Mesodermal cell (in vitro differentiated cells): ENCODE measurements at regions not wholly inside any gene's neighbourhood (a gene's known extent, or its start where the extent isn't known, plus 50 kb on each side); places are given as distances from the start of the nearest gene placed in this dataset.

Experiments
- H3K27ac ChIP-seq: 2 replicates; pipeline ENCODE4 v1.7.0; 2013; ENCODE audit warnings: mild to moderate bottlenecking, low read depth, low read length, moderate library complexity; ENCODE audit not compliant: severe bottlenecking
- H3K36me3 ChIP-seq: 2 replicates; pipeline ENCODE4 v1.7.1; 2013; ENCODE audit warnings: mild to moderate bottlenecking, low read length, moderate library complexity; ENCODE audit not compliant: control insufficient read depth, insufficient read depth
- H3K4me1 ChIP-seq: one replicate; pipeline ENCODE4 v1.7.1; 2013; ENCODE audit warnings: mild to moderate bottlenecking, low read length; ENCODE audit not compliant: insufficient read depth, control insufficient read depth, poor library complexity, severe bottlenecking
- H3K4me3 ChIP-seq: 2 replicates; pipeline ENCODE4 v1.7.0; 2013; ENCODE audit warnings: low read length, control low read depth, mild to moderate bottlenecking; ENCODE audit not compliant: insufficient read depth, poor library complexity, severe bottlenecking; ENCODE audit errors: extremely low read depth
- H3K9me3 ChIP-seq: 2 replicates; pipeline ENCODE4 v1.7.1; 2013; ENCODE audit warnings: mild to moderate bottlenecking, low read length, moderate library complexity; ENCODE audit not compliant: control insufficient read depth
- WGBS, 2 experiments: methylation state at CpG; one replicate each; pipeline ENCODE4 v1.1.5; 2013; ENCODE audit warnings: missing lambda C conversion rate in 2 of 2; ENCODE audit not compliant: insufficient coverage in 2 of 2; 5-methylcytosine and 5-hydroxymethylcytosine counted together

DNA sequence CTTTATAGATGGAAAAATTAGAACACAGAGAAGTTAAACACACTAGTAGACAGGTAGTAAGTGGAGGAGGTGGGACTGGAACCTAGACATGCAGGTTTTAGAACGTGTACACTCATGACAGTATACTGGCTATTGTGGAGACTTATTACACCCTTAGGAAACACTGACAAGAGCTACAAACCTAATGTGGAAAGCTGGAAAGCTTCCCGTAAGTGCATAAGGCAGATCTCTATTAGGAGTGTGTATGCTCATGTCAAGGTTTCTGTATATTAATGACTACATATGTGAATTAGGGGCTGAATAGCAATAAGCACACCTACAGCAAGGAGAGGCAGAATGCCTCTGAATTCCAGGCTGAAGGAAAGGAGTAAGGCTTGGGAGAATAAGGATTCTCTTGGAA, 82.6 kb upstream of the SLC24A5 start:
- no peaks in the 10 kb centered on the region for H3K9me3 ChIP-seq
- WGBS, 2 experiments: 100% methylated on average over 1 of the region's 2 CpGs; no CpG with 5 or more reads in 1 of the 2 experiments
- peaks cover 5% of the 10 kb centered on the region for H3K4me1 ChIP-seq

DNA sequence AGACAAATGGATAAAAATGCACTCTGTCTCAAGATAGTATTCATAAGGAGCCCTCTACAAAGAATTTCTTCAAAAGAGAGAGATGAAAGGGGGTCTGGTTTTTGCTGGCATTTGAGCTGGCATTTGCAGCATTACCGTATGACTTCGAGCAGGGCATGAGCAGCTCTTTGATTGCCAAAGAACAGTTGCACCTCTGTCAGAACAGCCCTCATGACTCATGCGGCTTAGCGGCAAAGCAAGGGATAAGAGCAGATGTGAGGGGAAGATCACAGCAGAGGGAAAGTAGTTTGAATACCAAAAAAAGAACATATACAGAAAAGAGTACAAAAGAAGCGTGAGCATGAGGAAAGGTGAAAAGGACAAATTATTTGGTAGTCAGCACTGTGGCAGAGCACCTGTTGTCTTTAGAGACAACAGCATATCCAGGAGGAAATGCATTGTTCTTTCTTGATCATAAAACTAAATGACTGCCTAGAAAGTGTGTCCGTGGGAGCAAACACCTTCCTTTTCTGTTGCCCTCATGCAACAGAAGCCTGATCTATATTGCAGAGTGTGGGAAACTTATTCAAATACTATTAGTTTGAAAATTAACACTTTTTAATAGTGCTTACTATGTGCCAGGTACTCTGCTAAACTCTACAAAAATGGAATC, 80.5 kb upstream of the SLC24A5 start:
- no peaks in the 10 kb centered on the region for H3K36me3 ChIP-seq
- H3K4me1 ChIP-seq: peaks cover 5% of the 10 kb centered on the region
- H3K27ac ChIP-seq: peak overlapping the region; percentile 31
- no peak overlapping the region for H3K4me3 ChIP-seq
- 61 to 73% methylated on average over 3 of the region's 6 CpGs for WGBS, 2 experiments
- H3K9me3 ChIP-seq: no peaks in the 10 kb centered on the region

More for the DNA sequence above, 82.6 kb upstream of the SLC24A5 start:
- Histone ChIP-seq H3K27ac (no peak overlapping the region), H3K36me3 (no peaks in the 10 kb centered on the region), H3K4me3 (no peak overlapping the region)

DNA sequence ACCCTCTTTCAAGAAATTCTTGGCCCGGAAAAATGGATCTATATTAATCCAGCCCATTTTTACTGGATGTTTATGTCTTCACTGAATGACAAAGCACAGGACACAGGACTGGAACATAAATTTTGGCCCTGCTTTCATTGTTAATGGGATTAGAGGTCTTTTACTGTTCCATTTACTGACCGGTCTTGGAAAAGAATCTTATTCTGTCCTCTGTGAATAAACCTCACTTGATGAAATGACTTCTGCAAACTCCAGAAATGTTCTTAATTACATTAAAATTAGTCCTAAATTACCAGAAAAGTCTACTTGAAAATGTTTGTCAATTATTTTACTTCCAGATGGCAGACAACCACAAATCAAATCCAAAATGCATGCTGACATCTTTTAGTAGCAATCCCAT, 79.3 kb upstream of the SLC24A5 start:
- Histone ChIP-seq H3K27ac (no peak overlapping the region), H3K9me3 (no peaks in the 10 kb centered on the region), H3K4me3 (no peak overlapping the region), H3K36me3 (no peaks in the 10 kb centered on the region), H3K4me1 (peaks cover 5% of the 10 kb centered on the region)
- WGBS, 2 experiments: 88 to 100% methylated on average over 1 to 2 of the region's 2 CpGs

DNA sequence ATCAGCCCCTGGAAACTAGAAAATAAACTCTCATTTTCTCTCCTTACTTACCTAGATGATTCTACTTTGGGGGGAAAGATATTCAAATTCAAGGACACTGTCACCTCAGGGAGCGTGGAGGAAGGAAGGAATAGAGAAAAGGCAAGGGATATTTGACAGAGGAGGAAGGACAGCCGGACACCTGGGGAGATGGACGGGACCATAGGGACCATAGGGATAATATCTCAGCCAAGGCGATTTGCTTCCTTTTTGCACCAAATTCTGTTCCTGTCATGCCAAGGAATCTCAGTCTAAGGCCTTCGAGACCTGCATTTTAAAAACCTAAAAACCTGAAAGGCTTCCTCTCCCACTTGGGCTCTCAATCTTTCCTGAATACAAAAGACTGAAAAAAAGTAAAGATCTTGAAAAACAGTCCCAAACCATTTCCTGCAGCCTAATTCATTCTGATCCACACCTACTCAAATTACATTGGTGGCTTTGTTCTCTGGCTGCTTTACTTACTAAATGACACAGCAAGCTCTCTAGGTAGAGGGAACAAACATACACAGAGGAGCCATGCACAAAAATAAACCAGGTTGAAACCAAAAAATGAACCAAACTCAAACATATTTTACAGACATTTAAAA, 73.9 kb upstream of the SLC24A5 start:
- H3K9me3 ChIP-seq: no peaks in the 10 kb centered on the region
- H3K36me3 ChIP-seq: no peaks in the 10 kb centered on the region
- H3K4me3 ChIP-seq: no peak overlapping the region
- H3K27ac ChIP-seq: peak overlapping the region; percentile 20
- no peaks in the 10 kb centered on the region for H3K4me1 ChIP-seq
- WGBS, 2 experiments: 49 to 59% methylated on average over 5 of the region's 5 CpGs

DNA sequence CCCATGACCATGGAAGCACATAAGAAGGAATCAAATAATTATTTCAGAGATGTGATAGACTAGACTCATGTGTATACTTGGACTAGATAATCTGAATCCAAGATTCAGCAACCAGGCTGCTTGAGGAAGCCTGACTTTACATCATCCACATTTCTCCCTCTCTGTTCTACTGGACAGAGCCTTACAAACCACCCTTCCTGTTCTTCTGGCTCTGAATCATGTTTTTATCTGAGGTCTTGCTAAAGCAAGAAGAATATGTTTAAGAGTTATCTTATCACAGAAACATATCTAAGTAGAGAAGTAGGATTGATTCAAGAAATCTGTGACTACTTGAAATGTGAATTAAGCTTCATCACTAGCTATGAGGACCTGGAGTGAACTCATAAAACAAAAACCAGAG, 71.1 kb upstream of the SLC24A5 start:
- no peaks in the 10 kb centered on the region for H3K36me3 ChIP-seq
- H3K9me3 ChIP-seq: no peaks in the 10 kb centered on the region
- H3K4me1 ChIP-seq: no peaks in the 10 kb centered on the region
- H3K27ac ChIP-seq: no peak overlapping the region
- H3K4me3 ChIP-seq: no peak overlapping the region

DNA sequence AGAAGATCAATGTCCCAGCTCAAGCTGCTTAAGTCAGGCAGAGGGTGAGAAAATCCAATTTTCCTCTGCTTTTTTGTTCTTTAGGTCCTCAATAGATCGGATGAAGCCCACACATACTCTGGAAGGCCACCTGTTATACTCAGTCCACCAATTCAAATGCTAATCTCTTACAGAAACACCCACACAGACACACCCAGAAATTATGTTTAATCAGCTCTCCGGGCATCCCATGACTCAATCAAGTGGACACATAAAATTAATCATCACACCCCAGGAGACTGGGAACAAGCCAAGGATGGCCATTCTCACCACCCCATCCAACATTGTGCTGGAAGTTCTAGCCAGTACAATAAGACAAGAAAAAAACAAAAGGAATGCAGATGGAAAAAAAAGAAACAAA, 67.8 kb upstream of the SLC24A5 start:
- no peaks in the 10 kb centered on the region for H3K9me3 ChIP-seq
- no peaks in the 10 kb centered on the region for H3K4me1 ChIP-seq
- H3K36me3 ChIP-seq: no peaks in the 10 kb centered on the region
- no peak overlapping the region for H3K4me3 ChIP-seq
- WGBS, 2 experiments: 75% methylated on average over 1 of the region's 2 CpGs; no CpG with 5 or more reads in 1 of the 2 experiments
- H3K27ac ChIP-seq: no peak overlapping the region

DNA sequence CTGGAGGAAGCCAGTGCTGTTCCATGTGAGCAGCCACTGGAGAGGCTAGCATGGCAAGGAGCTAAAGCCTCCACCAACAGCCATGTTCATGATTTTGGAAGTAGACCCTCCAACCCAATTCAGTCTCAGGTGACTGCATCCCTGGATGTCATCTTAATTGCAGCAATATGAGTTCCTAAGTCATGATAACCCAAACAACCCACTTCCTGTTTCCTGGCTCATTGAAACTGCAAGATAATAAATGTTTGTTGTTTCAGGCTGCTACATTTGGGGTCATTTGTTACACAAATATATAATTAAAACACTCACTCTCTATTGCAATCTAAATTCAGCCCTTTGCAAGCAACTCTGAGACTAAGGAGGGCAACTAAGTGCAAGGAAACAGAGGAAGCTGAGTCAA, 62.4 kb upstream of the SLC24A5 start:
- H3K27ac ChIP-seq: no peak overlapping the region
- no peaks in the 10 kb centered on the region for H3K9me3 ChIP-seq
- no peak overlapping the region for H3K4me3 ChIP-seq
- peaks cover 9% of the 10 kb centered on the region for H3K4me1 ChIP-seq
- no peaks in the 10 kb centered on the region for H3K36me3 ChIP-seq

DNA sequence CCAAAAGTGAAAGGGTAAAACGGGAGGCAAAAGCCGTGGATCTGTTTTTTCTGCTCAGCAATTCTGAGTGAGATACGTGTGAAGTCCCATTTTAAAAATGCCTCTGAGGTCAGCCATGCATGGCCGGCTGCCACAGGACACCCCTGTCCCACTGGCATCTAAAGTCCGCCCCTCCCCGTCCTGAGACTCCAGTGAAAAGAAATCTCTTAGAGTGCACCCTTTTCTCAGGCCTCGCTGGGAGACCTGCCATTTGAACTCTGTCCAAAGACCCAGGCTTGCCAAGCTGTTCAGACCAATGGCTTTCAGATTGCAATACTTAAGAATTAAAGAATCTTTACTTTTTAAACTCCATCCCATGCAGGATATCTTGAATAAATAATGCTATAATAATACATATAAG, 61.0 kb upstream of the SLC24A5 start:
- H3K4me1 ChIP-seq: peaks cover 9% of the 10 kb centered on the region
- H3K4me3 ChIP-seq: no peak overlapping the region
- H3K27ac ChIP-seq: no peak overlapping the region
- no peaks in the 10 kb centered on the region for H3K36me3 ChIP-seq
- WGBS, 2 experiments: 88 to 92% methylated on average over 6 of the region's 7 CpGs
- no peaks in the 10 kb centered on the region for H3K9me3 ChIP-seq

DNA sequence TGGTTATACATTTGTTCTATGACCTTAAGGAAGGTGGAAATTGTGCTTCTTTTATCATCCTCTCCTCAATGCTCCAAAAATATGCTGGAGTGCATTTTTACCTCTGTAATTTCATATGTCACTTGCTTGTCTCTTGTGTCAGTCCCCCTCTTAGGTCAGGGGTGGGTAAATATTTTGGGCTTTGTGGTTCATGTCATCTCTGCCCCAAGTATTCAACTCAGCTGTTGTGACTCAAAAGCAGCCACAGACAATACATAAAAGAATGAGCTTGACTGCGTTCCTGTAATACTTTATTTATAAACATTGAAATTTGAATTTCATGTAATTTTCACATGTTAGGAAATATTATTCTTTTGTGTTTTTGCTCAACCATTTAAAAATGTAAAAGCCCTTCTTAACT, 60.4 kb upstream of the SLC24A5 start:
- H3K9me3 ChIP-seq: no peaks in the 10 kb centered on the region
- no peak overlapping the region for H3K4me3 ChIP-seq
- H3K4me1 ChIP-seq: peaks cover 9% of the 10 kb centered on the region
- H3K27ac ChIP-seq: no peak overlapping the region
- no CpG with 5 or more reads among the region's 1 CpG for WGBS, 2 experiments
- H3K36me3 ChIP-seq: no peaks in the 10 kb centered on the region

DNA sequence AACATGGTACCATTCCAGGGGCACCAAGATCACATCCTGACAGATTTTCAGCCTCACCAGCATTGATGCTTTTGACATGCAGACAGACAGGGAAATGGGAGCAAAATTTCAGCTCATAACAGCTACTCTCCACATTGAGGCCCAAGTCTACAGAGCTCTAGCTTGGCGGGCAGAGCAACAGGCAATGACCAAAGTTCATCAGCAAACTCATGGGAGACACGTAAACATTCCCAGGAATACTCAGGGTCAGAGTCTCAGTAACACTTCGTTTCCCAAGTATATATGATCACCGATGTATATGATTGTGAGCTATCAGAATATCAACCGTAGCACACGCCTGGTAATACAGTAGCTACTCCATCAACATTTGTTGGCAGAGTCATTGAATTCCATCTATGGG, 59.2 kb upstream of the SLC24A5 start:
- H3K36me3 ChIP-seq: no peaks in the 10 kb centered on the region
- no peak overlapping the region for H3K27ac ChIP-seq
- H3K9me3 ChIP-seq: no peaks in the 10 kb centered on the region
- 95 to 100% methylated on average over 4 to 6 of the region's 6 CpGs for WGBS, 2 experiments
- peaks cover 9% of the 10 kb centered on the region for H3K4me1 ChIP-seq
- H3K4me3 ChIP-seq: no peak overlapping the region

DNA sequence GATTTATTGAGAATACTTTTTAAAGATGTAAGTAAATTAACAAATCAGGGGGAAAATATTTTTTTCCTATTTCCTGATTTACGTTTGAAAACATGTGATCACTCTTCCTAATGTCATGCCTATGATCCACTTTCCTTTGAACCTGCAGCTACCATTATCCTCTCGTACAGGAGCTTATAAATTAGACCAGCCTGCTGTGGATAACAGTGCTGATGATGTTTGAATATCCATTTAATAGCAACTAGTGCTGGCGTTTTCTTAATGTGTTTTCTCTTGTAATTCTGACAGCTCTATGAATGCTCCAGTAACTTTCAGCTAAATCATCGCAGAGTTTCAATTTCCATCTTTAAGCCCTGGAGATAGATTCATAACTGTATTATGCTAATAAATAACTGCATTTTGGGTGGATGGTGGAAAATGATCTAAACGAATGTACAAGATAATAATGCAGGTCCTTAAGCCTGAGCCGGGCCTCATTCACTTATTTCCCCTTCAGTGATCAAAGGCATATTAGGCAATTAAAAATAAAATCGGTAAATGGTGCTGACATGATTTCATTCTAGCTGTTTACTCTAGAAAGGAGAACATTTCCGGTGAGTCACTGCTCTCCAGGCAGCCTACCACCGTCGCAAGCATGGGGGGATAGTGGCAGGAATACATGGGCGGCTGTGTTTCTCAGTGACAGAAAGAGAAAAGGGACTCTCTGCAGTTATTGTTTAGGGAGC, 58.5 kb upstream of the SLC24A5 start:
- WGBS, 2 experiments: 55 to 81% methylated on average over 3 to 6 of the region's 11 CpGs
- no peaks in the 10 kb centered on the region for H3K9me3 ChIP-seq
- H3K27ac ChIP-seq: no peak overlapping the region
- H3K4me3 ChIP-seq: no peak overlapping the region
- H3K36me3 ChIP-seq: no peaks in the 10 kb centered on the region
- H3K4me1 ChIP-seq: peaks cover 9% of the 10 kb centered on the region
